Gastroesophageal sphincter (tissue), 3 donors: ENCODE measurements at regions not wholly inside any gene's neighbourhood (a gene's known extent, or its start where the extent isn't known, plus 50 kb on each side); places are given as distances from the start of the nearest gene placed in this dataset.

Experiments used
- EP300 ChIP-seq: sonication (generic); formaldehyde crosslinking; IDR thresholded peaks from one replicate; pipeline ENCODE4 v1.6.1; 2017; ENCODE audit warnings: antibody characterized with exemption, mild to moderate bottlenecking
- POLR2A ChIP-seq, 2 donors: fragments of 450-650 bp; IDR thresholded peaks; one replicate each; pipeline ENCODE4 v1.6.1; 2017; ENCODE audit warnings: antibody characterized with exemption in 2 of 2, mild to moderate bottlenecking in 2 of 2, moderate library complexity in 1 of 2
- POLR2AphosphoS5 ChIP-seq: sonication (generic); formaldehyde crosslinking; IDR thresholded peaks from one replicate; pipeline ENCODE4 v1.6.1; 2017; ENCODE audit warnings: antibody characterized with exemption
- TF ChIP-seq, protein P1 (sequence below), 4 experiments: fragments of 200-600 bp in 2 of 4; fragments of 450-650 bp in 2 of 4; sonication (generic) in 1 of 4; IDR thresholded peaks; one replicate each; pipeline ENCODE4 v1.5.1; 2017 to 2019; ENCODE audit warnings: antibody characterized with exemption in 4 of 4, mild to moderate bottlenecking in 2 of 4, moderate library complexity in 2 of 4

DNA sequence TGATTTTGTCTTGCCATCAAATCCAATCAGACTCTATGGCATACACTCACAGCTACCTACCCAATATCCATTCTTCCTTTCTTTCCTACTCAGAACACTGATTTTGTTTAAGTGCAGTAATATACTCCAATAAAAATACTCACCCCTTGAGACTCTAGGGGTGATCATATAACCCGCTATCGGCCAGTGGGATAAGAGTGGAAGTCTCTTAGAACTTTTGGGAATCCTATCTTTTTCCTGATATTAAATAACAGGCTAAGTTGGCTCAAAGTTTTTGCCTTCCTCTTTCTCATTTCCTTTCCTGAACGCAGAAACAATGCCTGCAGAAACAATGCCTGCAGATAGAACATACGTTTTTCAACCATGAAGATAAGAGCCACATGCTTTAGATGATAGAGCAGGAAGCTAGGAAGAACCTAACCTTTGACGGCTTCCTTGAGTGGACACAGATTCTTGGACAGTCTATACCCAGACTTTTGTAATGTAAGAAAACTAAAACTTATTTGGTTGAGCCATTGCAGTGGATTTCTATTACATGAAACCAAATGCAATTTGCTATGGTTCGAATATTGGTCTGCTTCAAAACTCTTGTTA lies 373.8 kb downstream of the STIM2 start:
- TF ChIP-seq POLR2AphosphoS5 (no peak), POLR2A (IDR thresholded peaks at IDR 0.05) (no peak), EP300 (no peak)
- TF ChIP-seq, protein P1, sequence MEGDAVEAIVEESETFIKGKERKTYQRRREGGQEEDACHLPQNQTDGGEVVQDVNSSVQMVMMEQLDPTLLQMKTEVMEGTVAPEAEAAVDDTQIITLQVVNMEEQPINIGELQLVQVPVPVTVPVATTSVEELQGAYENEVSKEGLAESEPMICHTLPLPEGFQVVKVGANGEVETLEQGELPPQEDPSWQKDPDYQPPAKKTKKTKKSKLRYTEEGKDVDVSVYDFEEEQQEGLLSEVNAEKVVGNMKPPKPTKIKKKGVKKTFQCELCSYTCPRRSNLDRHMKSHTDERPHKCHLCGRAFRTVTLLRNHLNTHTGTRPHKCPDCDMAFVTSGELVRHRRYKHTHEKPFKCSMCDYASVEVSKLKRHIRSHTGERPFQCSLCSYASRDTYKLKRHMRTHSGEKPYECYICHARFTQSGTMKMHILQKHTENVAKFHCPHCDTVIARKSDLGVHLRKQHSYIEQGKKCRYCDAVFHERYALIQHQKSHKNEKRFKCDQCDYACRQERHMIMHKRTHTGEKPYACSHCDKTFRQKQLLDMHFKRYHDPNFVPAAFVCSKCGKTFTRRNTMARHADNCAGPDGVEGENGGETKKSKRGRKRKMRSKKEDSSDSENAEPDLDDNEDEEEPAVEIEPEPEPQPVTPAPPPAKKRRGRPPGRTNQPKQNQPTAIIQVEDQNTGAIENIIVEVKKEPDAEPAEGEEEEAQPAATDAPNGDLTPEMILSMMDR (IDR thresholded peaks at IDR 0.05) = no peak
